GM12891 (cell line): ENCODE measurements at regions not wholly inside any gene's neighbourhood (a gene's known extent, or its start where the extent isn't known, plus 50 kb on each side); places are given as distances from the start of the nearest gene placed in this dataset.

Experiments
- PAX5 ChIP-seq: IDR thresholded peaks from 2 replicates; pipeline ENCODE4 v1.6.1; 2011; ENCODE audit warnings: low read length, moderate library complexity, mild to moderate bottlenecking; ENCODE audit not compliant: insufficient read depth, severe bottlenecking
- POLR2A ChIP-seq: IDR thresholded peaks from 2 replicates; pipeline ENCODE4 v1.6.1; 2011; ENCODE audit warnings: low read depth, low read length, control low read depth
- POLR2AphosphoS5 ChIP-seq: IDR thresholded peaks from 2 replicates; pipeline ENCODE4 v1.6.1; 2011; ENCODE audit warnings: low read depth, low read length, control low read depth
- POU2F2 ChIP-seq: IDR thresholded peaks from 2 replicates; pipeline ENCODE4 v1.6.1; 2011; ENCODE audit warnings: low read depth, mild to moderate bottlenecking, control low read depth, low read length, moderate library complexity
- SPI1 ChIP-seq: IDR thresholded peaks from 2 replicates; pipeline ENCODE4 v1.6.1; 2011; ENCODE audit warnings: low read depth, low read length, control low read depth
- TAF1 ChIP-seq: IDR thresholded peaks from 2 replicates; pipeline ENCODE4 v1.6.1; 2011; ENCODE audit warnings: low read depth, low read length, control low read depth

GRCh38 chr3:141425523-141426233, 57.4 kb downstream of the ZBTB38 start:
- TF ChIP-seq POLR2A (no peak), POLR2AphosphoS5 (no peak), TAF1 (no peak), PAX5 (no peak), SPI1 (no peak), POU2F2 (no peak)
